Testis (tissue), 2 donors: ENCODE measurements at regions not wholly inside any gene's neighbourhood (a gene's known extent, or its start where the extent isn't known, plus 50 kb on each side); places are given as distances from the start of the nearest gene placed in this dataset.

Source experiments
- POLR2A ChIP-seq: fragments of 450-650 bp; IDR thresholded peaks from one replicate; pipeline ENCODE4 v1.6.1; 2017; ENCODE audit warnings: antibody characterized with exemption, mild to moderate bottlenecking, moderate library complexity
- TF ChIP-seq, protein P1 (sequence below), 3 experiments: fragments of 450-650 bp in 2 of 3; fragments of 200-600 bp in 1 of 3; sonication (generic) in 1 of 3; IDR thresholded peaks; one replicate each; pipeline ENCODE4 v1.5.1; 2016 to 2019; ENCODE audit warnings: antibody characterized with exemption in 3 of 3, mild to moderate bottlenecking in 2 of 3, moderate library complexity in 1 of 3

DNA sequence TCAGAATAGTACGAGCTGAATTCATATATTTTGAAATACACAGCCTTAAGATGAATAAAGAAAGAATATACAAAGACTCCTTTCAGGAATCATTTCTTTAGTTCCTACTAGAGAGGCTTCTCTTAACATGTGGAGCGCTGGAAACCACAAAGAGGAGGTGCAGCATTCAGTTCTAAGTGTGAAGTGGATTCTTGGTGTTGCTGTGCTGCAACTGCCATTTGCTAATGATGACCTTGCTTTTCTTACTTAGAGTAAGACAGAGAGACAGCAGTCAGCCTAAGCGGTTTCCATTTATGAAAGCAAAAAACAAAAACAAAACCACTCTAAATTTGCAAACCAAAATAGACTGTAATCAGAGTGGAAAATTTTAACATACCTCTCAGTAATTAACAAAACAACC is 629.0 kb downstream of the EPHA7 start:
- no peak for TF ChIP-seq POLR2A
- TF ChIP-seq, protein P1, sequence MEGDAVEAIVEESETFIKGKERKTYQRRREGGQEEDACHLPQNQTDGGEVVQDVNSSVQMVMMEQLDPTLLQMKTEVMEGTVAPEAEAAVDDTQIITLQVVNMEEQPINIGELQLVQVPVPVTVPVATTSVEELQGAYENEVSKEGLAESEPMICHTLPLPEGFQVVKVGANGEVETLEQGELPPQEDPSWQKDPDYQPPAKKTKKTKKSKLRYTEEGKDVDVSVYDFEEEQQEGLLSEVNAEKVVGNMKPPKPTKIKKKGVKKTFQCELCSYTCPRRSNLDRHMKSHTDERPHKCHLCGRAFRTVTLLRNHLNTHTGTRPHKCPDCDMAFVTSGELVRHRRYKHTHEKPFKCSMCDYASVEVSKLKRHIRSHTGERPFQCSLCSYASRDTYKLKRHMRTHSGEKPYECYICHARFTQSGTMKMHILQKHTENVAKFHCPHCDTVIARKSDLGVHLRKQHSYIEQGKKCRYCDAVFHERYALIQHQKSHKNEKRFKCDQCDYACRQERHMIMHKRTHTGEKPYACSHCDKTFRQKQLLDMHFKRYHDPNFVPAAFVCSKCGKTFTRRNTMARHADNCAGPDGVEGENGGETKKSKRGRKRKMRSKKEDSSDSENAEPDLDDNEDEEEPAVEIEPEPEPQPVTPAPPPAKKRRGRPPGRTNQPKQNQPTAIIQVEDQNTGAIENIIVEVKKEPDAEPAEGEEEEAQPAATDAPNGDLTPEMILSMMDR (IDR thresholded peaks at IDR 0.05), result no peak
